ENCODE measurements at regions not wholly inside any gene's neighbourhood (a gene's known extent, or its start where the extent isn't known, plus 50 kb on each side); places are given as distances from the start of the nearest gene placed in this dataset.
"Not testable (repeated sequence)": the region's sequence is repeated elsewhere in the genome, so short reads cannot be mapped to it uniquely, and the experiment has no call there.

- no peak for DNase-seq
These were observed 280.9 kb upstream of the CYLC2 start for GRCh38 chr9:102714184-102714583.

DNA sequence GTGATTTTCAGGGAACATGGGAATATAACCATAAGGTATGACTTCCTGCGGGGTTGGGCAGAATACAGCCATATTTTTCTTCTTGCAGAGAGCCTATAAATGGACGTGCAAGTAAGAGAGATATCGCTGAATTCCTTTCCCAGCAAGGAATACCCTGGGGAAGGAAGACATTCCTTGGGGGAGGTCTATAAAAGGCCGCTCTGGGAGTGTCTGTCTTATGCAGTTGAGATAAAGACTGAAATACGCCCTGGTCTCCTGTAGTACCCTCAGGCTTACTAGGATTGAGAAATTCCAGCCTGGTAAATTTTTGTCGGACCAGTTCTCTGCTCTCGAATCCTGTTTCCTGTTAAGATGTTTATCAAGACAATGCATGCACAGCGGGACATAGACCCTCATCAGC lies 282.2 kb upstream of the CYLC2 start:
- DNase-seq, result not testable (repeated sequence)

GRCh38 chr9:102700936-102701335 lies 294.2 kb upstream of the CYLC2 start:
- DNase-seq, result no peak

- no peak for DNase-seq
These were observed 325.9 kb upstream of the CYLC2 start for GRCh38 chr9:102669220-102669619.

- DNase-seq, result no peak
These were observed 342.7 kb upstream of the CYLC2 start for GRCh38 chr9:102652471-102652870.

DNA sequence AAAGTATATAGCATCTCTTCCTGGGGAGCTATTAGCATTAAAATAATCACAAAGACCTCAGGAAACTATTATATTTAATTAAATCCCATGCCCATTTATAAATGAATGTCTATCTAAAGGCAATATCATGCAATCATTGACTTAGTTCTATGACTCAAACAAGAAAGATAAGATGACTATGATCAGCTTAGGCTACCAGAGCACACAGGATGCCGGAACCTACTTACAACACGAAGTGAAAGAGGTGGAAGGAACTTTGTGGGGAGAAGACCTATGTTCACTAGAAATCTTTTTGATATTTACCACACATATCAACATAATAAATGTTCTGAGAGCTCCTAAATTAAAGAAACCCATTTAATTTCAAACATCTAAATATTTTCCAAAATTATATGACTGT lies 344.2 kb upstream of the CYLC2 start:
- no peak for DNase-seq

DNA sequence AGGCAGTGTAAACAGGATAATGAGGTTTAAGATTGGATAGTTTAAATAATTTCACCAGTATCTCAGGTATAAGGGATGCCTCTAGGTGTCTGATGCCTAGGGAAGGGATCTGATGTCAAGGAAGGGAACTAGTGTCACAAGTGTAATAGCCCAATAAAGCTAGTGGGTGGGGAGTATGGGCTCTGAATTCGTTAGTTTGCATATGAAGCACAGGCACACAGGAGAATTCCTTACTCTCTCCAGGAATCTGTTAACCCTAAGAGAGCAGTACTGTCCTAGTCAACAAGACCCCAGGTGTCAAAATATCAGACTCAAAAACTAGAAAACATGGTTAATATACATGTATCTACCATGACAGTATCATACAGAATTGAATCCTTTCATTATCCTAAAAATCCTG lies 352.5 kb upstream of the CYLC2 start:
- DNase-seq, result no peak

GRCh38 chr9:102631559-102631958 lies 363.6 kb upstream of the CYLC2 start:
- no peak for DNase-seq

- DNase-seq, result no peak
These were observed 385.7 kb upstream of the CYLC2 start for GRCh38 chr9:102609461-102609860.

DNA sequence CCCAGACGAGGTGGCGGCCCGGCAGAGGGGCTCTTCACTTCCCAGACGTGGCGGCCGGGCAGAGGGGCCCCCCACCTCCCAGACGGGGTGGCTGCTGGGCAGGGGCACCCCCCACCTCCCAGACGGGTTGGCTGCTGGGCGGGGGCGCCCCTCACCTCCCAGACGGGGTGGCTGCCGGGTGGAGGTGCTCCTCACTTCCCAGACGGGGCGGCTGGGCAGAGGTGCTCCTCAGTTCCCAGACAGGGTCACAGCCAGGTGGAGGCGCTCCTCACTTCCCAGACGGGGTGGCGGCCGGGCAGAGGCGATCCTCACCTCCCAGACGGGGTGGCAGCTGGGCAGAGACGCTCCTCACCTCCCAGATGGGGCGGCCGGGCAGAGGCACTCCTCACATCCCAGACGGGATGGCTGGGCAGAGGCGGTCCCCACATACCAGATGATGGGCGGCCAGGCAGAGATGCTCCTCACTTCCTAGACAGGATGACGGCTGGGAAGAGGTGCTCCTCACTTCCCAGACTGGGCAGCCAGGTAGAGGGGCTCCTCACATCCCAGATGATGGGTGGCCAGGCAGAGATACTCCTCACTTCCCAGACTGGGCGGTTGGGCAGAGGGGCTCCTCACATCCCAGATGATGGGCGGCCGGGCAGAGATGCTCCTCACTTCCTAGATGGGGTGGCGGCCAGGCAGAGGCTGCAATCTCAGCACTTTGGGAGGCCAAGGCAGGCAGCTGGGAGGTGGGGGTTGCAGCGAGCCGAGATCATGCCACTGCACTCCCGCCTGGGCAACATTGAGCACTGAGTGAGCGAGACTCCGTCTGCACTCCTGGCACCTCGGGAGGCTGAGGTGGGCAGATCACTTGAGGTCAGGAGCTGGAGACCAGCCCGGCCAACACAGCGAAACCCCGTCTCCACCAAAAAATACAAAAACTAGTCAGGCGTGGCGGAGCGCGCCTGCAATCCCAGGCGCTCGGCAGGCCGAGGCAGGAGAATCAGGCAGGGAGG lies 391.6 kb upstream of the CYLC2 start:
- DNase-seq, result not testable (repeated sequence)

DNA sequence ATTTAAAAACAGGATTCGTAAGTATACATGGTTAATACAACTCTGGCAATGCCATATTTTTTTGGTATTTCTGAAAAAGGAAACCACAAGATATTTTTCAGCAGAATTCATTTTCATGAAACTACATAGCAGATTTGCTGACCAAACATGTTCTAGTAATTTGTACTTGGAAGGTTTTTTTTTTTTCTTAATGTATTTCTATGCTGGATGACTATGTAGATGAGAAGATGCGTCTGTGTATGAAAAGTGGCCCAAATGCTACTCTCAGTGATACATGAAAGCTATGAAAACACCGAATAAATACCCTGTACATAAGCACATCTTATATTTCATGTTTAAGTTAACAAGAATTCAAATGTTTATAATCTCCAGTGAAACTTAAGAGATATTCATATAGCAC lies 400.9 kb upstream of the CYLC2 start:
- DNase-seq, result no peak

DNA sequence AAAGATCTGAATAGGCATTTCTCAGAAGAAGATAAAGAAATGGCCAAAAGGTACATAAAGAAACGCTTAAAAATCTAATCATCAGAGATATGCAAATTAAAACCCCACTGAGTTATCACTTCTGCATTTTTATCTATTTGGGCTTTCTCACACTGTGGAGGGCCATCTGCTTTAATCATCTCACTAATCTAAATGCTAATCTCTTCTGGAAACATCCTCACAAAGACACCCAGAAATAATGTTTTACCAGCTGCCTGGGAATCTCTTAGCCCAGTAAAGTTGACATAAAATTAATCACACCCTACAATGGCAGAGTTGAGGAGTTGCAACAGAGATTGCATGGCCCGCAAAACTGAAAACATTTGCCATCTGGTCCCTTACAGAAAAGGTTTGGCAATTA lies 407.9 kb upstream of the CYLC2 start:
- DNase-seq, result no peak

DNA sequence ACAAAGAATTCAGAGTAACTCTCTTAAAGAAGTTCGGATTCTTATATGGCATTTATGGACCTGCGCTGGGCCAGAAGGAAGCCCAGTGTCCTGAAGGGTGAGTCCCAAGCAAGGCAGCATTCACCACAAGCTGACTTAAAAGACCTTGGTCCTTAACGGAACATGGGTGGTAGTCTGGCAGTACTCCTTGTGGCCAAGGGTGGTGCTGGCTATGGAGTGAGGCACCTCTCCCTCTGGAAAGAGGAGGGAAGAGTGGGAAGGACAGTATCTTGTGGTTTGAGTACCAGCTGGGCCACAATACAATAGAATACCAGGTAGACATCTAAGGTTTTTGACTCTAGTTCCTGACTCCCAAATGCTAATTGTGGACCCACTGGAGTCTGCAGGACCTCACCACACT lies 425.7 kb upstream of the CYLC2 start:
- no peak for DNase-seq

DNA sequence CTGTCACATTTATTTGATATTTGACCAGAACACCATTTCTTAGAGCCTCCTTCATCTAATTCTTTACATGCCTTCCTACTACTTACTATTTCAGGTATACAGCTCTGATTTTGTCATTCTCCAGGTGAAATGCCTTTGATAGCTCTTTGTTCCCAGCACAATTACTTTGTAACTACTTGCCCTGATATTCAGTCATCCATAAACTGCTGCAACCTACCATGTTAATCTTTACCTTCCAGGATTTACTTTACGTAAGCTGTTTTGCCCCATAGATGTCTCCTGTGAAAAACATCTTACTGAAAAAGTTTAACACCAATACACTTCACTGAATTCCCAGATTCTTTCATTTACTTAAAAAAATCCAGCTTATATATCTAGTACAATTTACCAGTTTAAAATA lies 443.8 kb upstream of the CYLC2 start:
- DNase-seq, result no peak

DNA sequence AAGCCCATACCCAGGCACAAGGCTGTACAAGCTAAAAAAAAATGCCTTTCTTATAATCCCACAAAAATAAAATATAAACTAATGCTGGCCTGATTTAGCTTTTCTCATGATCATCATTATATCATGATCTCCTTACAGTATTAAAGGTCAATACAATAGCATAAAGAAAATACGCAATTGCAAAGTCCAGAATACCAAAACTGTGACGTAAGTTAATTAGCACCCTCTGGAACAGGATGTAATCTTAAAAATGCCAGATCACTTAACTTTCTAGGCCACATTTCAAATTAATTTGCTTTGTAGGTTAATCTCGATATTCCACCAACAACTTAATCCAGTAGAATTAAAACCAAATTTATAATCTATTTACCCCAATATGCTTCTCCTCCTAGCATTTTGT lies 444.2 kb upstream of the CYLC2 start:
- no peak for DNase-seq

GRCh38 chr9:102550266-102550665 lies 444.9 kb upstream of the CYLC2 start:
- DNase-seq, result no peak

DNA sequence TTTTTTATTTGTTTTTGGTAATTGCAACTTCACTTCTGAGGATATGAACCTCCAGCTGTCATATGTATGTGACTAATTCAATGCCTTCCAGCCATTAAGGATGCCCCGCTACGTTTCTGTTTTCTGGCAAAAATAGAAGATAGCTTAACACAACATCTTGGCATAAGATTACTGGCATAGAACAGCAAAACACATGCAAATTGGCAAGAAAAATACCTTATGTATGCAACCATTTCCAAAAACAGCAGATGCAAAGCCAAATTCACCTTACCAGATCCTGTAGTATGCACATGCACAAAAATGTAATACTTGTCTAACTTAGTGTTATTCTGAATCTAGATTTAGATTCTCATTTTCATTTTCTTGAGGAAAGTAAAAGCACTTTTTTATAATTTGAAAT lies 461.1 kb upstream of the CYLC2 start:
- no peak for DNase-seq

DNA sequence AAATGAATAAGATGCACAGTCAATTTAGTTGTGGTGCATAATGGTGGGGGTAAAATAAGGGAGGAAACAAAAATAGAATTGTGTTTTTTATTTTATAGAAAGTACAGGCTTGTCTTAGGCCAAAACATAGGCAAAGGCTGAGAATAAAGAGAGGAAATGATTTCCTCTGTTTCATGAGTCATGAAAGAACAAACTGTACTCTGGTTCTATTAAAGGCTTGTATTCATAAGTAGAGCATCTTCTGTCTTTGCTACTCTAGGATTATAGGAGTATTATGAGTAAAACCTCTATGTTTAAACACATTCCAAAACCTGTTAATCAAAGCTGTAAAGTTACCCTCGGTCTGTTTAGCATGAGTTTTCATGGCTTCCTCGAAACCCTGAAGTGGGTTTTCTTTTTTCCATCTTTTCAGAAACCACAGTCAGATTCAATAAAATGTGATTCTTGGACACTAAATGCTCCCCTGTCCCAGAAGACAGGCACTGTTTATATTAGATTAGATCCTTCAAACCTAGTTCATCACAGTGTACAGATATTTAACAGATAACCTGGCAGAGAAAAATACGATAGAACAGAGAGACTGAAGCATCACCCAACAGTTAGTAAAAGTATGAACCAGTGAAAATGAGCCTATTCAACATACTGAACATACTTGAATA lies 473.9 kb upstream of the CYLC2 start:
- no peak for DNase-seq

DNA sequence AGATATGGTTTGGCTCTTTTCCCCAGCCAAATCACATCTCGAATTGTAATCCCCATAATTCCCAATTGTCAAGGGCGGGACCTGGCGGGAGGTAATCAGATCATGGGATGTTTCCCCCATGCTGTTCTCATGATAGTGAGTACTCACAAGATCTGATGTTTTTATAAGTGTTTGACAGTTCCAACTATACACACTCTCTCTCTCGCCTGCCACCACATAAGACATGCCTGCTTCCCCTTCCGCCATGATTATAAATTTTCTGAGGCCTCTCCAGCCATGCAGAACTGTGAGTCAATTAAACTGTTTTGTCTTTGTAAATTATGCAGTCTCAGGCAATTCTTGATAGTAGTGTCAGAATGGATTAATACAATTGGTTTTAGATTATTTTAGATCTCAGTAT lies 475.7 kb upstream of the CYLC2 start:
- no peak for DNase-seq

- no peak for DNase-seq
These were observed 476.8 kb upstream of the CYLC2 start for GRCh38 chr9:102518324-102518723.

- no peak for DNase-seq
These were observed 480.6 kb upstream of the CYLC2 start for GRCh38 chr9:102514541-102514940.

DNA sequence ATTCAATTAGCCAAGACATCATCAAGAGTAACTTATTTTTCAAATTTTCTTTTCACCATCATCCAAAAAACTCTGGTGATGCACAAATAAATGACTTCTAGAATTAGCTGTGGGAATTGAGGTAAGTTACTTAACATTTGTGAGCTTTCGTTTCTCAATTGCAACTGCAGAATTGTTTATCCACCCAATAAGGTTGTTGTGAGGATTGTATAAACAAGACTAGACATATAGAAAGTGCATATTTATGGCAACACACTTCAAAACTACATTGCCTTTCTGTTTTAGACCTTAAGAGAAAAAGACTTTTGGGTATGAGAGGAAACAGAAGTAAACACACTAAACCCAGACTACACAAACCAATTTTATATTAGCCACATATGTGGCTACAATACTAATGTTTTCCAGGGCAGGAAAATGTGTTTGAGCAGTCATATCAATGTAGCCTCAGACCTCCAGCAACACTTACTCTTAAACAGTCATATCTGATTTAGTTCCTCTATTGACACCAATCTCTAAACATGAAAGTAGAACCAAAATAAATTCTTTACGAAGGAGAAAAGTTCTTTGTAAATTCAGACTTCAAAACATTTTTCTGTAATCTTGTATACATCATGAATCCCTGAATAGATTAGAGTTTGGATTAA lies 488.0 kb upstream of the CYLC2 start:
- DNase-seq, result no peak

DNA sequence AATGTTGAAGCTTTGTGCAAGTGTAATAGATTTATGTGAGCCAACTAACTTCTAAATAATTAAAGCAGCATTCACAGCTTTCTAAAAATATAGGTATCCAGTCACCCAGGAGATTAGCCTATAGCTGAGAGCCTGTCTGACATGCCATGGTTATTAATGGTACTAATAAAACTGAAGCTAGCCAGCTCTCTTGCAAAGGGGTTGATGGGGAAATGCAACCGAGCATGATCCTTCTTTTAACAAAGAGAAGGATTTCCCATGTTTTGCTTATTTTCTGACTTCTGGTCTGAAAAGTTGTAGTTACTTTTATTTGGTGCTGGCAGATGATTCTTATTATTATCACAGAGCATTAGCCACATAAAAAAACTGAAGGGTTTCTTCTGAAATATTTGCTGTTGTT lies 488.7 kb upstream of the CYLC2 start:
- DNase-seq, result no peak

DNA sequence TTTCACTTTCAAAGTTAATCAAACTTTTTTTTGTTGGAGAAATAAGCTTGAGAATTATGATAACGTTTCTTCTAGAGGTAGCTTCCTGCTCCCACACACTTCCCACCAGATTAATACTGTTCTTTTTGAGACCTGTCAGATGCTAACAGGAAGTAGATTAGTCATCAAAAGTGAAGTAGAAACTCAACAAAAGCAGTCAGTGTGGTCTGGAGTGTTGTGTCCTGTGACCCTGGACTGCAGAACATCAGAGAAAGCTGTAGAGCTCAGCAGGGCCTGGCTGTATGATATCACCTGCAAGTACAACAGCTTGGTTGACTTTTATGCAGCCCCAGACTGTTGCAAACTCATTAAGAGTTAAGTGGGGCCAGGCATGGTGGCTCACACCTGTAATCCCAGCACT lies 495.7 kb upstream of the CYLC2 start:
- no peak for DNase-seq

Data from bone marrow (tissue), 2 donors.